ENCODE measurements at regions not wholly inside any gene's neighbourhood (a gene's known extent, or its start where the extent isn't known, plus 50 kb on each side); places are given as distances from the start of the nearest gene placed in this dataset.

- TF ChIP-seq POLR2A (IDR thresholded peaks at IDR 0.05): no peak
- no peak for TF ChIP-seq CTCF (IDR thresholded peaks at IDR 0.05)
Measured at GRCh38 chr16:27722892-27723450, 173.0 kb downstream of the KATNIP start.
